OCI-LY3 (cell line): ENCODE measurements at regions not wholly inside any gene's neighbourhood (a gene's known extent, or its start where the extent isn't known, plus 50 kb on each side); places are given as distances from the start of the nearest gene placed in this dataset.

ENCODE experiments used
- EZH2phosphoT487 ChIP-seq: fragments of 200-600 bp; shearing (Covaris generic); IDR thresholded peaks from 2 replicates; pipeline ENCODE4 v1.6.1; 2018; ENCODE audit warnings: antibody characterized with exemption, mixed run types, low read depth
- TF ChIP-seq, protein P1 (sequence below): fragments of 200-600, 300-600 bp; sonication (generic); IDR thresholded peaks from 2 replicates; pipeline ENCODE4 v1.5.1; 2014; ENCODE audit warnings: antibody characterized with exemption, low read length, low read depth

DNA sequence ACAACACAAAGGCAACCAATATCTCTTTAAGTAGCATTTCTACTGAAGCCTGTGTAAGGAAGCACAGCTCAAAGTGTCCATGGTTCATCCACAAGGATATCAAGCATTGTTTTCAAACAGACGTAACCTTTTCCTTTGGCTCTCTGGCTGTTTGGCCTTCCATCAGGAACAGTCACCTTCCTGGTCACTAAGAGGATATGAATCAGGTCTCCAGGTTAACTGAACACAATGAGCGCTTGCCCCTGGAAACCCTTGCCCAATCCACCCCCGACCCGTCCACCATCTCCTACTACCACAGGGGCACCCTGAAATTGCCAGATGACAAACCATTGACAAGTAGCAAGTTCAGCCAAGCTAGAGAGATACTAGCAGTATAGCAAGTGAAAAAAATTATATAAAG lies 114.4 kb upstream of the COL21A1 start:
- TF ChIP-seq, protein P1, sequence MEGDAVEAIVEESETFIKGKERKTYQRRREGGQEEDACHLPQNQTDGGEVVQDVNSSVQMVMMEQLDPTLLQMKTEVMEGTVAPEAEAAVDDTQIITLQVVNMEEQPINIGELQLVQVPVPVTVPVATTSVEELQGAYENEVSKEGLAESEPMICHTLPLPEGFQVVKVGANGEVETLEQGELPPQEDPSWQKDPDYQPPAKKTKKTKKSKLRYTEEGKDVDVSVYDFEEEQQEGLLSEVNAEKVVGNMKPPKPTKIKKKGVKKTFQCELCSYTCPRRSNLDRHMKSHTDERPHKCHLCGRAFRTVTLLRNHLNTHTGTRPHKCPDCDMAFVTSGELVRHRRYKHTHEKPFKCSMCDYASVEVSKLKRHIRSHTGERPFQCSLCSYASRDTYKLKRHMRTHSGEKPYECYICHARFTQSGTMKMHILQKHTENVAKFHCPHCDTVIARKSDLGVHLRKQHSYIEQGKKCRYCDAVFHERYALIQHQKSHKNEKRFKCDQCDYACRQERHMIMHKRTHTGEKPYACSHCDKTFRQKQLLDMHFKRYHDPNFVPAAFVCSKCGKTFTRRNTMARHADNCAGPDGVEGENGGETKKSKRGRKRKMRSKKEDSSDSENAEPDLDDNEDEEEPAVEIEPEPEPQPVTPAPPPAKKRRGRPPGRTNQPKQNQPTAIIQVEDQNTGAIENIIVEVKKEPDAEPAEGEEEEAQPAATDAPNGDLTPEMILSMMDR = no peak
- TF ChIP-seq EZH2phosphoT487 = no peak
